GM19372 (cell line): ENCODE measurements at regions not wholly inside any gene's neighbourhood (a gene's known extent, or its start where the extent isn't known, plus 50 kb on each side); places are given as distances from the start of the nearest gene placed in this dataset.
"Not testable (repeated sequence)": the region's sequence is repeated elsewhere in the genome, so short reads cannot be mapped to it uniquely, and the experiment has no call there.

ENCODE experiments used
- ATAC-seq: cut with Tn5 transposase; IDR thresholded peaks from one replicate; pipeline ENCODE4 v1.9.1; 2021; ENCODE audit warnings: mild to moderate bottlenecking, low read depth, moderate library complexity; ENCODE audit not compliant: unreplicated experiment

- not testable (repeated sequence) for ATAC-seq
Observed at GRCh38 chr1:120657804-120658203, 65.9 kb upstream of the NBPF26 start.

- not testable (repeated sequence) for ATAC-seq
Observed at GRCh38 chr1:120658622-120659021, 65.1 kb upstream of the NBPF26 start.

GRCh38 chr1:120659133-120659532 lies 64.6 kb upstream of the NBPF26 start:
- ATAC-seq, result not testable (repeated sequence)

GRCh38 chr1:120664376-120665249 lies 59.1 kb upstream of the NBPF26 start:
- not testable (repeated sequence) for ATAC-seq

GRCh38 chr1:120665250-120665577 lies 58.5 kb upstream of the NBPF26 start:
- ATAC-seq, result not testable (repeated sequence)

GRCh38 chr1:120668187-120668586 lies 55.6 kb upstream of the NBPF26 start:
- ATAC-seq, result not testable (repeated sequence)
